Effector memory CD8-positive, alpha-beta T cell (primary cell): ENCODE measurements at regions not wholly inside any gene's neighbourhood (a gene's known extent, or its start where the extent isn't known, plus 50 kb on each side); places are given as distances from the start of the nearest gene placed in this dataset.

Experiments used
- ATAC-seq: fragments of 150-1000 bp; cut with Tn5 transposase; replicated peaks from 2 replicates; pipeline ENCODE4 v1.10.0; 2021; ENCODE audit warnings: mild to moderate bottlenecking, moderate library complexity
- DNase-seq, 3 experiments: peaks; one replicate each; pipeline ENCODE4 v3.0.0; 2021
- H3K27ac Mint-ChIP-seq, 2 donors: one replicate each; pipeline ENCODE4 v1.8.0; 2022; ENCODE audit warnings: mild to moderate bottlenecking in 2 of 2, mixed read lengths in 2 of 2, moderate library complexity in 2 of 2
- H3K27me3 Mint-ChIP-seq, 2 donors: one replicate each; pipeline ENCODE4 v1.8.0; 2022; ENCODE audit warnings: mixed read lengths in 2 of 2
- H3K36me3 Mint-ChIP-seq: one replicate; pipeline ENCODE4 v1.8.0; 2022; ENCODE audit warnings: mild to moderate bottlenecking, moderate library complexity, mixed read lengths; ENCODE audit not compliant: insufficient read depth
- H3K4me1 Mint-ChIP-seq, 2 donors: one replicate each; pipeline ENCODE4 v1.8.0; 2022; ENCODE audit warnings: low read depth in 2 of 2, mixed read lengths in 2 of 2
- H3K4me3 Mint-ChIP-seq, 2 donors: one replicate each; pipeline ENCODE4 v1.8.0; 2022; ENCODE audit warnings: mild to moderate bottlenecking in 2 of 2, mixed read lengths in 2 of 2, moderate library complexity in 2 of 2
- H3K9me3 Mint-ChIP-seq, 2 donors: one replicate each; pipeline ENCODE4 v1.8.0; 2022; ENCODE audit warnings: mixed read lengths in 2 of 2

DNA sequence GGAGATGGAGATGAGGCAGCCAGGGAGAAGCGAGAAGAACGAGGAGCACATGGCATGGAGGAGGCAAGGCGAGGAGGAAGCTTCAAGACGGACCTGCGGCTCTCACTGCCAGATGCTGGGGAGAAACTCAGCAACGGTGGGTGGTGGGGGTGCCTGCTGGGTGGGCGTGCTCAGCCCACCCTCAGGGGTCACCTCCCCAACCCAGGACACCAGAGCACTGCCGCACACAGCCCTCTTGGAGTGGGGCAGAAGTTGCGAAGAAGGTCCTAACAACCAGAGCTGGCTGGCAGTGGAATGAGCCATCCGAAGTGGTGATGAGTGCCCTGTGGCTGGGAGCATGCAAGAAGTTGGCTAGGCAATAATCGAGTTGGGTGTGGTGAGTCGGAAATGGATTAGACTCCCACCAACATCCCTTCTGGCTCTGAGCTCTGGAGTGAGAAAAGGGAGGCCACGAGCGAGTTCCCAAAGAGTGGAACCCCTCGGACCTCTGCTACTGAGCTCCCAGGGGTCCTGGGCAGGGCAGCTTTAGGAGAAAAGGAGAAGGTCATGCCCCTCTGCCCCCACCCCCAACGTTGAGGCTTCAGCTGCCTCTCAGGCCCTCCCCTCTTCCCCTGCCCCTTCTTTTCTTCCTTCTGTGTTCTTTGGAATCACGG, 212.7 kb upstream of the MVB12B start:
- Mint-ChIP-seq H3K4me1 (peaks cover 0 to 2% of the 10 kb centered on the region in 2 donors), H3K36me3 (no peaks in the 10 kb centered on the region), H3K27me3 (peaks cover 29 to 85% of the 10 kb centered on the region in 2 donors), H3K27ac (no peak overlapping the region), H3K9me3 (no peaks in the 10 kb centered on the region), H3K4me3 (no peak overlapping the region)
- ATAC-seq, result no peak
- DNase-seq, result no peak

DNA sequence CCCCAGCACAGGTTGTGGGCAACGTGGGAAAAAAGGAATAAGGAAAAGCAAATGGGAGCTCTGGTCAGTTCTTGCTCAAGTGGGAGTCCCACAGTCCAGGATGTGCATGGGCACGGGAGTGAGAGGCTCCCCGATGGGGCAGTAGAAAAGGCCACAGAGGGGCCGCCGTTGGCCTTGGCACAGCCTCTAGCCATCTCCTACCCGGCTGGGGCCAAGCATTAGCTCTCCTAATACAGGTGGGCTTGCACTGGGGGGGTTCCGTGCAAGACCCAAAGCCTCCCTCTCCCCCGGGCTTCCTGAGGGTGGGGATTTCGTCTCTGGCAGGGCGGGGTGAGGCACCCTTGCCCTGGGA, 212.2 kb upstream of the MVB12B start:
- Mint-ChIP-seq H3K4me3 (no peak overlapping the region), H3K4me1 (peaks cover 0 to 2% of the 10 kb centered on the region in 2 donors), H3K9me3 (no peaks in the 10 kb centered on the region), H3K27ac (no peak overlapping the region), H3K36me3 (no peaks in the 10 kb centered on the region), H3K27me3 (peaks cover 29 to 83% of the 10 kb centered on the region in 2 donors)
- ATAC-seq, result no peak
- DNase-seq, result no peak

DNA sequence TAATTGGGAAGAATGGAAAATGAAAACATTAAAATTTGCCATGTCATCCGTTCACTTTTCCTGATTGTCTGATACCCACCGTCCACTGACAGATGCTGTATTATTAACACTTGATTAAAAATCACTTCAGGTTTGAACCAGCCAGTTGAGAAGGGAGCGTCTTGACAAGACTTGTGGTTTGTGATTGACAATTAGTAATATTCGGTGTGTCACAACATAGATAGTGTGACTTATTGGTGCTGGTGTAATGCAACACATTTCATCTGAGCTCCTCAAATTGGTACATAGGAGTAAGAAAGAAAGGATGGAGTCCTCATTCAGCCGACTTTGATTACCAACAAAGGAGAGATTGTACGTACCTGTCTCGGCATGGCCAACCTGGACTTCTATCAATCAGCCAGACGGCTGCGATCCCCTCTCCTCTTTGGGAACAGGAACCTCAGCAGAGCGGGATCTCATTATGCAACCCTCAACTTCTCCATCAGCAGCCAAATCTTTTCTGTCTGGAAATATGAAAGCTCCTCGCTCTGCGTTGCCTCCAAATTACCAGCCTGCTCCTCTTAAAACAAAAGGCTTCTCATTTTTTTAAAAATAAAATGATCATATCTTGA, 211.7 kb upstream of the MVB12B start:
- Mint-ChIP-seq H3K36me3 (no peaks in the 10 kb centered on the region), H3K4me1 (peaks cover 0 to 2% of the 10 kb centered on the region in 2 donors), H3K27ac (no peak overlapping the region), H3K27me3 (peaks cover 33 to 83% of the 10 kb centered on the region in 2 donors), H3K9me3 (no peaks in the 10 kb centered on the region), H3K4me3 (no peak overlapping the region)
- DNase-seq (no peak), ATAC-seq (no peak)

DNA sequence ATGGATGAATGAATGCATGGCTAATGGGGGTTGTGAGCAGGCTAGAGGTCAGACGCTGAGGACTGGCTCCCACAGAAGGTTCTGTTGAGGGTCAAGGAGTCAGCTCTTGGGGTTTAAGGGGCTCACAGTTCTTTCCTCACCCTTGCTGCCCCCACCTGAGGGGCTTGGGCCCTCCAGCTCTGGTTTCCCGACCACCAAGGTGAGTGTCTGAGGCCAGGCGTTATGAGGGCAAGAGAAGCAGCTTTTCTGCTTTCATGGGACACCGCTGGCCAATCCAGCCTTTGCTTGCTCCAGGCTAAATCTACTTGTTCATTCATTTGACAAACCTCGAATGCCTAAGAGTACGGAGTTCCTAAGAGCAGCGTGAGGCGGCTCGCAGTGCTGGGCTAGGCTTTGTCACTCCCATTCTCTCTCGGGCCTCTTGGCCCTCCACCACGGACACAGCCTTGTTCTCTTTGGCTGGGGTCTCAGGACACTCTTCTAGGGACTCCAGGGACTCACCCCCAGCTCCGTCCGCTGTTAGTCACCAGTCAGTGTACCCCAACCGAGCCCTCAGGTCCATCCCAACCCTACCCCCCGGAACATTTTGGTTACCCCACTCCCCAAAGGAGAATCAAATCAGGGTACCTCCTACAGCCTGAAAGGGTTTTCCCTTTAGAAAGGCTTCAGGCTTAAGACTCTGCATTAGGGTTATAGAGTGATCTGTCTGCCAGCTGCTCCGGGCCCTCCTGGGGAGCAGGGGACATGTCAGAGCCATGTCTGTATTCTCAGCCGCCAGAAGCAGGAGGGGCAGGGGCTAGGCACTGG, 210.1 kb upstream of the MVB12B start:
- no peak overlapping the region for H3K27ac Mint-ChIP-seq
- DNase-seq (no peak), ATAC-seq (no peak)
- H3K4me3 Mint-ChIP-seq, result no peak overlapping the region
- no peaks in the 10 kb centered on the region for H3K36me3 Mint-ChIP-seq
- no peaks in the 10 kb centered on the region for H3K9me3 Mint-ChIP-seq
- H3K4me1 Mint-ChIP-seq, result no peaks in the 10 kb centered on the region
- H3K27me3 Mint-ChIP-seq, result peaks cover 42 to 76% of the 10 kb centered on the region in 2 donors

DNA sequence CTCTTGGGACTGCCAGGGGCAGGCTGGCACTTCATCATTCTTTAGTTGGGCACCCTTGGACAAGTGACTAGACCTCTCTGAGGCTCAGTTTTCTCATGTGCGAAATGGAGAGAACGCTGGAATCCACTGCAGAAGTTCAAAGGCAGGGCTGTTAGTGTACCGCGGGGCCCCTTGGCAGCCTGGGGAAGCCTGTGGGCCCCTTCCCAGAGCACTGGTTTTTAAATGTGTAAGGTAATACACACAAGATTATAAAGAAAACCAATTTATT, 209.5 kb upstream of the MVB12B start:
- no peak for ATAC-seq
- H3K27me3 Mint-ChIP-seq, result peaks cover 42 to 73% of the 10 kb centered on the region in 2 donors
- no peaks in the 10 kb centered on the region for H3K9me3 Mint-ChIP-seq
- no peak overlapping the region for H3K27ac Mint-ChIP-seq
- no peak overlapping the region for H3K4me3 Mint-ChIP-seq
- no peaks in the 10 kb centered on the region for H3K36me3 Mint-ChIP-seq
- no peaks in the 10 kb centered on the region for H3K4me1 Mint-ChIP-seq
- no peak for DNase-seq

DNA sequence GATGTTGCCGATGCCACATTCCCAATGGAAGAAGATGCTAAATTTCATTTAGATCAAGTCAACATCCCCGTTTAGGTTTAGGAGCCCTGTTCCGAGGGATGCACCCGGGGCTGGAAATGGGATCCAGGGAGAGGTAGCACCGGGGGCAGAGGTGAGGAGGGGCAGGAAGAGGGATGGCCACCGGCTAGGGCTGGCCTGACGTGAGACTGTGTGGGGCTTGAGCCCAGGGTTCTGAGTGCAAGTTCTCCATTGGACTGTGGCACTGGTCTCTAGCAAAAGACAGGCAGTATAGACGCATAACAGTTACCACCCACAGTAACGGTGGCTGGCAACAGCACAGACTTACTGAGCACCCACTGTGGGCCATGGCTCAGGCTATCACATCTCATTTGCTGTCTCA, 209.0 kb upstream of the MVB12B start:
- Mint-ChIP-seq H3K4me3 (no peak overlapping the region), H3K9me3 (no peaks in the 10 kb centered on the region), H3K4me1 (no peaks in the 10 kb centered on the region), H3K27me3 (peaks cover 43 to 73% of the 10 kb centered on the region in 2 donors), H3K36me3 (no peaks in the 10 kb centered on the region), H3K27ac (no peak overlapping the region)
- DNase-seq (no peak), ATAC-seq (no peak)

DNA sequence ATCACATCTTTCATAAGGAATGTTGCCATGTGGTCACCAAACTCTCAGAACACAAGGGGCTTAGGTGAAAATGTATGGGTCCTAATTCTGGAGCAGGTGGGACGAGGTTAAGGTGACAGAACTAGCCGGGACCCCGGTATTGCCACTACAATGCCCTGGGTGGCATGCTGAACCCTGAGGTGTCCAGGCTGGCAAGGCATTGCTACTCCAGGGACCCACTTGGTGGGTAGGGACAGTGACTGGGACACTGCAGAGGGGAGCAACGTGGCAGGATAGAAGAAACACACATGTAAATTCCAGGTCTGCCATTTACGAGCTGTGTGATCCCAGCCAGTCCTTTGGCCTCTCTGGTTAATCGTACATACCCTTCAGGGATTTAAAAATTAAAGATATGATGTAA, 206.9 kb upstream of the MVB12B start:
- Mint-ChIP-seq H3K27me3 (peaks cover 48 to 73% of the 10 kb centered on the region in 2 donors), H3K9me3 (no peaks in the 10 kb centered on the region), H3K4me3 (no peak overlapping the region), H3K27ac (no peak overlapping the region), H3K36me3 (peaks cover 4% of the 10 kb centered on the region), H3K4me1 (no peaks in the 10 kb centered on the region)
- no peak for ATAC-seq
- DNase-seq, result no peak

DNA sequence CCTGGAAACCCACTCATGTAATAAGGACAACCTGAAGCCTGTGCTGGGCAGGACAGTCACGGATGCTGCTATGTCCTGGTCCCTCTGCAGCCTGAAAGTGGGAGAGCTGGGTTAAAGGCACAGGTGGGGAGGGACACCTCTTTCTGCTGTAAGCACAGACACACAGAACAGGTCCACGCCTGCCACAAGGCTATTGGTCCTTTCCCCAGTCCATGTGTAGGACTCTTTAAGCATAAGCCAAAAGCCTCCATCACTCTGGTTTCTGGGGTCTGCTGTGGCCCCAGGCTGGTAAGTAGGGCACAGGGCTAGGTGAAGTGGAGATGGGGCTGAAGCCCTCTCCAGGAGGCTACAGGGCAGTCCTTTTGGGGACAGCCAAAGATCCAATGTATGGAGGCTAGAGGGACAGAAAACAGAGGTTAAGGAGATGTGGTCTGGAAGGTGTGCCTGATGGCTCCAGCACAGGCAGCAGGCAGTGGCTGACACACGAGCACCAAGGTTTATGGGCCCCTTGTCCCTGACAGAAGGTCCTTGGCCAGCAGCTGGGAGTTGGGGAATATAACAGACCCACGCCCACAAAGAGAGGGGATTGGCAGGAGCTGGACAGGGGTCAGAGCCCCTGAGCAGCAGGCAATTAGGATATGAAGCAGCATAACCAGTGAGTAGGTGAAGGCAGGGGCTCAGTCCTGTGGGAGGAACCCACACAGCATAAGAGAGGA, 203.6 kb upstream of the MVB12B start:
- Mint-ChIP-seq H3K4me3 (no peak overlapping the region), H3K4me1 (no peaks in the 10 kb centered on the region), H3K36me3 (peaks cover 4% of the 10 kb centered on the region), H3K27me3 (peaks cover 54 to 77% of the 10 kb centered on the region in 2 donors), H3K27ac (no peak overlapping the region), H3K9me3 (no peaks in the 10 kb centered on the region)
- ATAC-seq (no peak), DNase-seq (no peak)

DNA sequence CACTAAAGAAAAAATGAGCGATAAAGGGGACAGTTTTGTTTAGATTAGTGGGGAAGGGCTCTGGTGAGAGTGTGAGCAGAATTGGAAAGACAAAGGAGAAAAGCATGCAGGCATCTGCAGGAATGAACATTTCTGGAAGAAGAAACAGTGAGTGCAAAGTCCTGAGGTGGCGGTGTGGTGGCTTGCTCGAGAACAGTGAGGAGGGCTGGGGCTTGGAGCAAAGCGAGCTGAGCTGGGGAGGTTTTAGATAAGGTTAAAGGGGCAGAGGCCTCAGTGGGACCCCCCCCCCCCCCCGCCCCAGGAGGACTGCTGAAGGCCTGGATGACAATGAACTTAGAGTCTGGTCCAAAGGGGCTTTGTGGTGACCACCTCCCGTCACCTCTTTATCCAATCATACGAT, 202.7 kb upstream of the MVB12B start:
- no peak for ATAC-seq
- Mint-ChIP-seq H3K4me3 (no peak overlapping the region), H3K27ac (no peak overlapping the region), H3K4me1 (no peaks in the 10 kb centered on the region), H3K27me3 (peaks cover 59 to 83% of the 10 kb centered on the region in 2 donors), H3K36me3 (peaks cover 4% of the 10 kb centered on the region), H3K9me3 (no peaks in the 10 kb centered on the region)
- no peak for DNase-seq

DNA sequence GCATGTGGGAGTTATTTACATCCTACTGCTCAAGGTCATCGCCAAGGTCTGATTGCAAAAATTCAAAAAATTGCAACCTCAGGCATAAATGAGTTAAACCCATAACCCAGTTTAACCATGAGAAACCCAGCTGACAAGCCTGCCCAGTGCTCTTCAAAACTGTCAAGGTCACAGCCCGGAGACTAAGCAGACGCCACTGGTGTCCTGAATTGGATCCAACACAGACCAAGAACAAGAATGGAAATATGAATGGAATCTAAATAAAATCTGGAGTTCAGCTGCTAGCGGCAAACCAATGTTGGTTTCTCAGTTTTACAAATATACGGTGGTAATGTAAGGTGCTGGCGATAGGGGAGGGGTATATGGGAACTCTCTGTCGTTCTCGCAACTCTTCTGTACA, 201.5 kb upstream of the MVB12B start:
- Mint-ChIP-seq H3K4me1 (no peaks in the 10 kb centered on the region), H3K27ac (no peak overlapping the region), H3K36me3 (peaks cover 4% of the 10 kb centered on the region), H3K27me3 (peaks cover 66 to 85% of the 10 kb centered on the region in 2 donors), H3K4me3 (no peak overlapping the region), H3K9me3 (no peaks in the 10 kb centered on the region)
- ATAC-seq, result no peak
- no peak for DNase-seq

DNA sequence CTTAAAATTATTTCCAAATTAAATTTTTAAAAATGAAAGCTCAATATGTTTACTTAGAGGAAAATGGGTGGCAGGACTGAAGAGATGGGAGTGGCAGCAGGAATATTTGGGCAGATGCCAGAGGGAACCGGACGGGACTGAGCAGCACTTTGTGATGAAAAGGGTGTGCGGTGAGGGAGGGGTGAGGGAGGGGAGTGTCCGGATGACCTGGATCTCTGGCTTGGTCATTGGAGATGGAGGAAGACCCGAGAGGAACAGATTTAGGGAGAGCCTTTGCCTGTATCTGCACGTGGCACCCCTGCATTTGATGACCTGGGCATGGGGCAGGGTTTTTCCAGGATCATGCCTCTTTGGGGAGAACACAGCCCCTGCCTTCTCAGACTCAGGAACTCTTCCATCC, 201.1 kb upstream of the MVB12B start:
- H3K4me3 Mint-ChIP-seq, result no peak overlapping the region
- H3K27me3 Mint-ChIP-seq, result peaks cover 66 to 85% of the 10 kb centered on the region in 2 donors
- ATAC-seq, result no peak
- no peak for DNase-seq
- no peak overlapping the region for H3K27ac Mint-ChIP-seq
- H3K9me3 Mint-ChIP-seq, result no peaks in the 10 kb centered on the region
- peaks cover 4% of the 10 kb centered on the region for H3K36me3 Mint-ChIP-seq
- no peaks in the 10 kb centered on the region for H3K4me1 Mint-ChIP-seq

DNA sequence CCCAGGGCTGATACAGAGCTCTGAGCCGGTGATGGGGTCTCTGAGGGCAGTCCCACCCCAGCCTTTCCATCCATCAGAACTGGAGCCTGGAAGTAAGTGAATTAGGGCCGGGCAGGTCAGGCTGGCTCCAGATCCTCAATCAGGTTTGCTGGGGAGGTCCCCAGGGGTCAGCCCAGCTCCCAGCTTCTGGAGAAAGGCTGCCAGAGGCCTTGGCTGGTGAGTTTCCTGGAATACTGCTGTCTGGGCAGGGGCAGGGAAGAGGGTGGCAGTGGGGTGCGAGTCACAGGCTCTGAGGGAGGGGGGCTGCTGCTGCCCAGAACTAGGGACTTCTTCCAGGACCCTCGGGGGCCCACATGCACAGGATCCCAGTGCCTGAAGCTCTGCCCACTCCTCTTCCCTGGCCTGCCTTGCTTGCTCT, 200.6 kb upstream of the MVB12B start:
- Mint-ChIP-seq H3K4me1 (no peaks in the 10 kb centered on the region), H3K4me3 (no peak overlapping the region), H3K27ac (no peak overlapping the region), H3K27me3 (peaks cover 67 to 87% of the 10 kb centered on the region in 2 donors), H3K36me3 (peaks cover 4% of the 10 kb centered on the region), H3K9me3 (no peaks in the 10 kb centered on the region)
- ATAC-seq, result no peak
- no peak for DNase-seq

DNA sequence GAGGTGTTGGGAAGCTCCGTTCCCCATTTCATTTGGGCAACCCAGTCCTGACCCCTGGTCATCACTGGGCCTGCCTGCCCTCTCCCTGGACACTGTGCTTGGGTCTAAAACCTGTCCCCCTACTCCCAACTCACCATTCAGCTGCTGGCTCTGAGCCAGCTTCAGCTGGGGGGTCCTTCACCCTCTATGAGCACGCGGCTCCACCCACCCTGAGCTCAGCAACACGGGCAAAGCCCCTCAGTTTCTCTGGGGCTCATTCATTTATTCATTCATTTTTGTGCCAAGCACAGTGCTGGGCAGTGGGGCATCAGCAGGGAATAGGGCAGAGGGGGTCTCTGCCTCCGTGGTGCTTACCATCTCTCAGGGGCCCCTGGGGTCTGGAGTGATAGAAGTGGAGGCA, 199.8 kb upstream of the MVB12B start:
- DNase-seq (no peak), ATAC-seq (no peak)
- Mint-ChIP-seq H3K4me1 (no peaks in the 10 kb centered on the region), H3K27me3 (peaks cover 75 to 95% of the 10 kb centered on the region in 2 donors), H3K4me3 (no peak overlapping the region), H3K27ac (no peak overlapping the region), H3K9me3 (no peaks in the 10 kb centered on the region), H3K36me3 (peaks cover 4% of the 10 kb centered on the region)
